Neural cell (in vitro differentiated cells): ENCODE measurements at regions not wholly inside any gene's neighbourhood (a gene's known extent, or its start where the extent isn't known, plus 50 kb on each side); places are given as distances from the start of the nearest gene placed in this dataset.

Experiments
- EP300 ChIP-seq: fragments of 450-650 bp; conservative IDR thresholded peaks from 2 replicates; pipeline ENCODE4 v1.6.1; 2014; ENCODE audit warnings: antibody characterized with exemption, mild to moderate bottlenecking, moderate library complexity; ENCODE audit not compliant: poor library complexity, severe bottlenecking
- EZH2 ChIP-seq: fragments of 200-600, 300-800 bp; shearing (Covaris generic), sonication (generic); IDR thresholded peaks from 2 replicates; pipeline ENCODE4 v1.6.1; 2014; ENCODE audit warnings: antibody characterized with exemption, low read length, borderline replicate concordance, mild to moderate bottlenecking; ENCODE audit not compliant: insufficient read depth, poor library complexity, severe bottlenecking
- TAF1 ChIP-seq: IDR thresholded peaks from 2 replicates; pipeline ENCODE4 v1.6.1; 2012; ENCODE audit warnings: low read depth
- TF ChIP-seq, protein P1 (sequence below): fragments of 450-650 bp; IDR thresholded peaks from 2 replicates; pipeline ENCODE4 v1.5.1; 2014; ENCODE audit warnings: antibody characterized with exemption, mild to moderate bottlenecking, moderate library complexity; ENCODE audit not compliant: poor library complexity, severe bottlenecking

DNA sequence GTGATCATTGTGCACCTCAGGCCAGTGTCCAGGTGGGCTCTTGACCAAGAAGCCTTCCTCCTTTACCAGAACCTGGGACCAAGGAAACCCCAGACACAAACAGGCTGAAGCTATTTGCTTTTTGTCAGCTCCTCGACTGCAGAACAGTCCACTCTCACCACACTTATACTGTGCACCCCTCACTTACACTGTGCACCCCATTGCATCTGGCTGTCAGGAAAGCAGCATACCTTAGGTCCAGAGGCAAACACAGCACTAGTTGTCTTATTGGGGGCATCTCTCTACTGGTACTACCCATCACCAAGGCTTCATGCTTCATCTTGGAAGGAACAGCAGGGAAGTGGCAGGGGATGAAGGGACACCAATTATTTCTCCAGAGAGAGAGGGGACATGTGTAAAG is 198.1 kb downstream of the CXCL12 start:
- TF ChIP-seq, protein P1, sequence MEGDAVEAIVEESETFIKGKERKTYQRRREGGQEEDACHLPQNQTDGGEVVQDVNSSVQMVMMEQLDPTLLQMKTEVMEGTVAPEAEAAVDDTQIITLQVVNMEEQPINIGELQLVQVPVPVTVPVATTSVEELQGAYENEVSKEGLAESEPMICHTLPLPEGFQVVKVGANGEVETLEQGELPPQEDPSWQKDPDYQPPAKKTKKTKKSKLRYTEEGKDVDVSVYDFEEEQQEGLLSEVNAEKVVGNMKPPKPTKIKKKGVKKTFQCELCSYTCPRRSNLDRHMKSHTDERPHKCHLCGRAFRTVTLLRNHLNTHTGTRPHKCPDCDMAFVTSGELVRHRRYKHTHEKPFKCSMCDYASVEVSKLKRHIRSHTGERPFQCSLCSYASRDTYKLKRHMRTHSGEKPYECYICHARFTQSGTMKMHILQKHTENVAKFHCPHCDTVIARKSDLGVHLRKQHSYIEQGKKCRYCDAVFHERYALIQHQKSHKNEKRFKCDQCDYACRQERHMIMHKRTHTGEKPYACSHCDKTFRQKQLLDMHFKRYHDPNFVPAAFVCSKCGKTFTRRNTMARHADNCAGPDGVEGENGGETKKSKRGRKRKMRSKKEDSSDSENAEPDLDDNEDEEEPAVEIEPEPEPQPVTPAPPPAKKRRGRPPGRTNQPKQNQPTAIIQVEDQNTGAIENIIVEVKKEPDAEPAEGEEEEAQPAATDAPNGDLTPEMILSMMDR = no peak
- no peak for TF ChIP-seq EZH2
- TF ChIP-seq TAF1 = no peak
- TF ChIP-seq EP300 = no peak
